ENCODE measurements at regions not wholly inside any gene's neighbourhood (a gene's known extent, or its start where the extent isn't known, plus 50 kb on each side); places are given as distances from the start of the nearest gene placed in this dataset.

GRCh38 chr1:229991104-229991513, 75.9 kb upstream of the GALNT2 start:
- Histone ChIP-seq H3K27ac (ENCODE audit: low read depth in 2 of 2, low read length in 2 of 2) (no peak overlapping the region), H3K9ac (ENCODE audit: low read length in 3 of 3) (no peak overlapping the region), H3K9me3 (ENCODE audit: control insufficient read depth in 2 of 3, insufficient read depth in 1 of 3, low read length in 3 of 3) (no peaks in the 10 kb centered on the region), H3K27me3 (ENCODE audit: control insufficient read depth, insufficient read depth, low read length) (no peaks in the 10 kb centered on the region), H3K4me1 (ENCODE audit: control insufficient read depth in 2 of 3, insufficient read depth in 2 of 3, low read depth in 1 of 3, low read length in 3 of 3) (no peaks in the 10 kb centered on the region), H3K4me3 (ENCODE audit: low read length in 3 of 3) (no peak overlapping the region), H3K36me3 (ENCODE audit: control insufficient read depth in 2 of 3, insufficient read depth in 3 of 3, low read length in 3 of 3) (no peaks in the 10 kb centered on the region)
- no peak for DNase-seq
- intact Hi-C loops (cut with DNase I), result no loop called here
- TF ChIP-seq CTCF (IDR thresholded peaks at IDR 0.05; ENCODE audit: borderline replicate concordance, extremely low read depth, insufficient read depth), result no peak
- no peak for FAIRE-seq

GRCh38 chr1:229991724-229992333, 75.2 kb upstream of the GALNT2 start:
- FAIRE-seq (no peak), DNase-seq (no peak)
- no peak for TF ChIP-seq CTCF (IDR thresholded peaks at IDR 0.05; ENCODE audit: borderline replicate concordance, extremely low read depth, insufficient read depth)
- Histone ChIP-seq H3K9ac (ENCODE audit: low read length in 3 of 3) (no peak overlapping the region), H3K36me3 (ENCODE audit: control insufficient read depth in 2 of 3, insufficient read depth in 3 of 3, low read length in 3 of 3) (no peaks in the 10 kb centered on the region), H3K27me3 (ENCODE audit: control insufficient read depth, insufficient read depth, low read length) (no peaks in the 10 kb centered on the region), H3K9me3 (ENCODE audit: control insufficient read depth in 2 of 3, insufficient read depth in 1 of 3, low read length in 3 of 3) (no peaks in the 10 kb centered on the region), H3K4me1 (ENCODE audit: control insufficient read depth in 2 of 3, insufficient read depth in 2 of 3, low read depth in 1 of 3, low read length in 3 of 3) (no peaks in the 10 kb centered on the region), H3K4me3 (ENCODE audit: low read length in 3 of 3) (no peak overlapping the region), H3K27ac (ENCODE audit: low read depth in 2 of 2, low read length in 2 of 2) (no peak overlapping the region)
- intact Hi-C loops (cut with DNase I), result no loop called here

GRCh38 chr1:229993060-229993459, 74.0 kb upstream of the GALNT2 start:
- intact Hi-C loops (cut with DNase I), result no loop called here
- FAIRE-seq (no peak), DNase-seq (no peak)
- Histone ChIP-seq H3K4me1 (ENCODE audit: control insufficient read depth in 2 of 3, insufficient read depth in 2 of 3, low read depth in 1 of 3, low read length in 3 of 3) (no peaks in the 10 kb centered on the region), H3K36me3 (ENCODE audit: control insufficient read depth in 2 of 3, insufficient read depth in 3 of 3, low read length in 3 of 3) (no peaks in the 10 kb centered on the region), H3K27me3 (ENCODE audit: control insufficient read depth, insufficient read depth, low read length) (no peaks in the 10 kb centered on the region), H3K4me3 (ENCODE audit: low read length in 3 of 3) (no peak overlapping the region), H3K9ac (ENCODE audit: low read length in 3 of 3) (no peak overlapping the region), H3K27ac (ENCODE audit: low read depth in 2 of 2, low read length in 2 of 2) (no peak overlapping the region), H3K9me3 (ENCODE audit: control insufficient read depth in 2 of 3, insufficient read depth in 1 of 3, low read length in 3 of 3) (no peaks in the 10 kb centered on the region)
- TF ChIP-seq CTCF (IDR thresholded peaks at IDR 0.05; ENCODE audit: borderline replicate concordance, extremely low read depth, insufficient read depth), result no peak

- Histone ChIP-seq H3K9me3 (ENCODE audit: control insufficient read depth in 2 of 3, insufficient read depth in 1 of 3, low read length in 3 of 3) (no peaks in the 10 kb centered on the region), H3K27me3 (ENCODE audit: control insufficient read depth, insufficient read depth, low read length) (no peaks in the 10 kb centered on the region), H3K9ac (ENCODE audit: low read length in 3 of 3) (no peak overlapping the region), H3K4me3 (ENCODE audit: low read length in 3 of 3) (no peak overlapping the region), H3K36me3 (ENCODE audit: control insufficient read depth in 2 of 3, insufficient read depth in 3 of 3, low read length in 3 of 3) (no peaks in the 10 kb centered on the region), H3K27ac (ENCODE audit: low read depth in 2 of 2, low read length in 2 of 2) (no peak overlapping the region), H3K4me1 (ENCODE audit: control insufficient read depth in 2 of 3, insufficient read depth in 2 of 3, low read depth in 1 of 3, low read length in 3 of 3) (no peaks in the 10 kb centered on the region)
- FAIRE-seq, result no peak
- DNase-seq, result no peak
- intact Hi-C loops (cut with DNase I), result no loop called here
- TF ChIP-seq CTCF (IDR thresholded peaks at IDR 0.05; ENCODE audit: borderline replicate concordance, extremely low read depth, insufficient read depth), result no peak
Measured at GRCh38 chr1:229993894-229994293, 73.1 kb upstream of the GALNT2 start.
